Esophagus squamous epithelium (tissue), 5 donors: ENCODE measurements at regions not wholly inside any gene's neighbourhood (a gene's known extent, or its start where the extent isn't known, plus 50 kb on each side); places are given as distances from the start of the nearest gene placed in this dataset.

Experiments
- DNase-seq: peaks from one replicate; lab custom pipeline; 2025; lab: John Stamatoyannopoulos, UW
- H3K27ac ChIP-seq, 4 donors: fragments of 200-600 bp; sonication (generic); one replicate each; pipeline ENCODE4 v1.5.1; 2016 to 2019; ENCODE audit warnings: mild to moderate bottlenecking in 1 of 4
- H3K27me3 ChIP-seq, 4 donors: fragments of 200-600 bp; sonication (generic); 1 replicate in 3 of 4; 2 replicates in 1 of 4; pipeline versions ENCODE4 v1.5.1 to v1.6.0; 2017 to 2021; ENCODE audit warnings: antibody characterized with exemption in 1 of 4
- H3K36me3 ChIP-seq, 3 donors: fragments of 200-600 bp; sonication (generic); one replicate each; pipeline ENCODE4 v1.5.1; 2016 to 2019
- H3K4me1 ChIP-seq, 3 donors: fragments of 200-600 bp; sonication (generic); one replicate each; pipeline ENCODE4 v1.5.1; 2017 to 2019
- H3K4me3 ChIP-seq, 4 donors: fragments of 200-600 bp; sonication (generic); 1 replicate in 3 of 4; 2 replicates in 1 of 4; pipeline ENCODE4 v1.5.1; 2016 to 2019; ENCODE audit warnings: mild to moderate bottlenecking in 2 of 4, moderate library complexity in 1 of 4
- H3K9me3 ChIP-seq, 3 donors: fragments of 200-600 bp; sonication (generic); one replicate each; pipeline ENCODE4 v1.5.1; 2016 to 2019
- POLR2A ChIP-seq, 4 donors: fragments of 450-650 bp; IDR thresholded peaks; one replicate each; pipeline ENCODE4 v1.6.1; 2017; ENCODE audit warnings: antibody characterized with exemption in 4 of 4, mild to moderate bottlenecking in 4 of 4, moderate library complexity in 3 of 4
- WGBS, 2 donors: methylation state at CpG; one replicate each; pipeline ENCODE4 v1.1.5; 2018; 5-methylcytosine and 5-hydroxymethylcytosine counted together
- intact Hi-C: fragments of 100-400 bp; cut with DNase I; formaldehyde crosslinking; loops from one replicate; pipeline ENCODE4 v1.15.0; 2022
- TF ChIP-seq, protein P1 (sequence below), 6 experiments: fragments of 450-650 bp in 4 of 6; fragments of 200-600 bp in 2 of 6; sonication (generic) in 2 of 6; IDR thresholded peaks; one replicate each; pipeline ENCODE4 v1.5.1; 2016 to 2019; ENCODE audit warnings: antibody characterized with exemption in 6 of 6, mild to moderate bottlenecking in 4 of 6, moderate library complexity in 4 of 6
- donor health status: DM: yes; HTN: yes; CAD: no.

DNA sequence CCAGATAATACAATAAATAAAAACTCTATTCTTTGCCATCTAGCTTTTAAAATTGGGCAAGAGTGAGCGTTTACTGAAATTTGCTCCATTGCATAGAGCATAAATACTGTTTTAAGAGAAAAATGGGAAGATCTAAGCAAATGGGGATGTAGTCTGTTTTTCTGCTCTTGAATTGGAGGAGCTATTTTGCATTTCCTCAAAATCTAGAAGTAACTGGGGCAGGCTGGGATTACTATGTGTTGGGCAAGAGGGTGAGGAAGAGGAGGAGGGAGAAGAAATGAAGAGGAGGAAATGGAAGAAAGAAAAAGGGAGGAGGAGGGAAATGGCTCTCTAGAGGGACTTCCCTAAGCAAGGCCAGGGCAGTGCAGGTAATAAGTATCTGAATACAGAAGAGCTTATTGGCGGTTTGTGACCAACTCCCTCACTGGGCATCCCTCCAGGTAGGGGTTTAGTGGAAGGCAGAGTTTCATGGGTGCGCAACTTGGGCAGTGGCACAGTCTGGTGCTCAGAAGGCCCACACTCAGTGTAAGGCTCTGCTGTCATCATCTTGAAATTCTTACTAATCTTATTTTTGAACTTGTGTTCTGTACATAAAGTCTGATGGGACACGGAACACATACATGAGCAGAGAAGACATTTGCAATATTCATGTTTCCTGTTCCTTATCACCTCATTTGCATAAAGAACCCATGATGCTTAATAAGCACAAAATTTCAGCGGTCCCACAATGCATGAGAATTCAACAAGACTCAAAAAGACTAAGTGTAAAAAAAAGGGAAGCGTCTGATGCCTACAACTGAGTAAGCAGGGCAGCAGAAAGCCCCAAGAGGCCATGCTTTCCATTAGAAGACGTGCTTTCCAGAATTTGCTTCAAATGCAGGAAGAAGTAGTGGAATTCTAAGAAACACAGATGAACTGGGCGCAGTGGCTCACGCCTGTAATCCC lies 116.9 kb downstream of the EVX1 start:
- DNase-seq: no peak
- Histone ChIP-seq H3K4me3 (no peak overlapping the region), H3K4me1 (peaks cover 0 to 4% (median 2%) of the 10 kb centered on the region in 3 donors), H3K27me3 (peaks cover 0 to 16% (median 0%) of the 10 kb centered on the region in 4 donors), H3K9me3 (no peaks in the 10 kb centered on the region), H3K27ac (peak overlapping the region in 1 of 4 donors; percentile 30), H3K36me3 (no peaks in the 10 kb centered on the region)
- no peak for TF ChIP-seq POLR2A (IDR thresholded peaks at IDR 0.05)
- TF ChIP-seq, protein P1, sequence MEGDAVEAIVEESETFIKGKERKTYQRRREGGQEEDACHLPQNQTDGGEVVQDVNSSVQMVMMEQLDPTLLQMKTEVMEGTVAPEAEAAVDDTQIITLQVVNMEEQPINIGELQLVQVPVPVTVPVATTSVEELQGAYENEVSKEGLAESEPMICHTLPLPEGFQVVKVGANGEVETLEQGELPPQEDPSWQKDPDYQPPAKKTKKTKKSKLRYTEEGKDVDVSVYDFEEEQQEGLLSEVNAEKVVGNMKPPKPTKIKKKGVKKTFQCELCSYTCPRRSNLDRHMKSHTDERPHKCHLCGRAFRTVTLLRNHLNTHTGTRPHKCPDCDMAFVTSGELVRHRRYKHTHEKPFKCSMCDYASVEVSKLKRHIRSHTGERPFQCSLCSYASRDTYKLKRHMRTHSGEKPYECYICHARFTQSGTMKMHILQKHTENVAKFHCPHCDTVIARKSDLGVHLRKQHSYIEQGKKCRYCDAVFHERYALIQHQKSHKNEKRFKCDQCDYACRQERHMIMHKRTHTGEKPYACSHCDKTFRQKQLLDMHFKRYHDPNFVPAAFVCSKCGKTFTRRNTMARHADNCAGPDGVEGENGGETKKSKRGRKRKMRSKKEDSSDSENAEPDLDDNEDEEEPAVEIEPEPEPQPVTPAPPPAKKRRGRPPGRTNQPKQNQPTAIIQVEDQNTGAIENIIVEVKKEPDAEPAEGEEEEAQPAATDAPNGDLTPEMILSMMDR (IDR thresholded peaks at IDR 0.05): no peak
- WGBS, 2 donors: 72 to 83% methylated on average over 9 of the region's 9 CpGs
- intact Hi-C loops: no loop called here

DNA sequence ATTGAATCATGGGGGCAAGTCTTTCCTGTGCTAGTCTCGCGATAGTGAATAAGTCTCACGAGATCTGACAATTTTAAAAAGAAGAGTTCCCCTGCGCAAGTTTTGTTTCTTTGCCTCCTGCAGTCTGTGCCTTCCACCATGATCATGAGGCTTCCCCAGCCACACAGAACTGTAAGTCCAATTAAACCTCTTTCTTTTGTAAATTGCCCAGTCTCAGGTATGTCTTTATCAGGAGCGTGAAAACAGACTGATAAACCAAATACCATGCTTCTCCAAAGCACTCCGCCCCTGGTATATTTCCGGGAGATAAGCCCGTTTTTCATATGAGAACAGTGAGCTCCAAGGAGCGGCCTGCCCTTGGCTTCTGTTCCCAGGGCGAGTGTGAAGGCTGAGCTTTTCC lies 118.9 kb downstream of the EVX1 start:
- intact Hi-C loops: no loop called here
- no peak overlapping the region for H3K27ac ChIP-seq
- H3K4me3 ChIP-seq: no peak overlapping the region
- peaks cover 0 to 10% (median 9%) of the 10 kb centered on the region in 3 donors for H3K4me1 ChIP-seq
- DNase-seq: no peak
- TF ChIP-seq, protein P1 (IDR thresholded peaks at IDR 0.05): no peak
- no peak for TF ChIP-seq POLR2A (IDR thresholded peaks at IDR 0.05)
- WGBS, 2 donors: 75 to 86% methylated on average over 10 of the region's 10 CpGs
- no peaks in the 10 kb centered on the region for H3K36me3 ChIP-seq
- H3K27me3 ChIP-seq: peaks cover 0 to 10% (median 0%) of the 10 kb centered on the region in 4 donors
- no peaks in the 10 kb centered on the region for H3K9me3 ChIP-seq

DNA sequence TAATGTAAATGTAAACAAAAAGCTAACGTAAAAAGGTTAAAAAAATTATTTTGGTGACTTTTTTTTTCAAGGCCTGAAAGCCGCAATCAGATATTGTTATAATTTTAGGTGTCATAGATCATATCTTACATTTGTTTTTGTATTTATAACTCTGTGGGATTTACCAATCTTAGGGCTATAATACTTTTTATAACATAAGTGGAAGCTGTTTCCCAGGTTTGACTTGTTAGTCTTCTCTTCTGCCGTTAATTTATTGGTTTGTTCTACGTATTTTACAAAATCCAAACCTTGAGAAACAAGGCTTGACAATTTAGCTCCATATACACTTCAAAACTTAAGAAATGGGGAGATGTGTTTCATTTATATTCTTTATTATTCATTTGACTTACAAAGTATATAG lies 119.4 kb downstream of the EVX1 start:
- TF ChIP-seq, protein P1 (IDR thresholded peaks at IDR 0.05): no peak
- no peak for TF ChIP-seq POLR2A (IDR thresholded peaks at IDR 0.05)
- Histone ChIP-seq H3K27me3 (peaks cover 0 to 9% (median 0%) of the 10 kb centered on the region in 4 donors), H3K4me3 (no peak overlapping the region), H3K4me1 (peaks cover 0 to 10% (median 9%) of the 10 kb centered on the region in 3 donors), H3K9me3 (no peaks in the 10 kb centered on the region), H3K36me3 (no peaks in the 10 kb centered on the region), H3K27ac (no peak overlapping the region)
- intact Hi-C loops: no loop called here
- WGBS, 2 donors: 76 to 79% methylated on average over 4 of the region's 4 CpGs
- no peak for DNase-seq

DNA sequence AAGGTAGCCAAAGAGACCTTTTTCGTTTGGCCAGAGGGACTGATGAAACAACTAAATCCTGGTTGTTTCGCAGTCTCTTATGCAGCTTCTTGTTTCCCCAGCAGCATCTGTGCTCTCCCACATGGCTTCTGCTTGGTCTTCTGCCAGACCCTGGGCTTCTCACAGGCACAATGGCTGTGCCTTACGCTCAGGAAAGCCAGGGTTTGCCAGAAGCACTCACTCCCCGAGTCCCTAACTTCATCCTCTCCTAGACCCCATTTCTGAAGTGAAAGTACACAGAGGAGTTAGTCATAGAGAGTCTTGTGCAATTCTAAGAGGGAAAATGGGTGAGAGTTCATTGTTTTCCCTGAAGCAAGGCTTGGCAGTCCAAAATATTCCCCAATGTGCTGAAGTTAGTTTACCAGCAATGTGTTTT lies 121.7 kb downstream of the EVX1 start:
- Histone ChIP-seq H3K4me1 (peaks cover 0 to 10% (median 9%) of the 10 kb centered on the region in 3 donors), H3K27ac (peak overlapping the region; percentile 40 to 89 (median 55)), H3K27me3 (no peaks in the 10 kb centered on the region), H3K36me3 (no peaks in the 10 kb centered on the region), H3K4me3 (peak overlapping the region in 1 of 4 donors; percentile 40), H3K9me3 (no peaks in the 10 kb centered on the region)
- 51 to 72% methylated on average over 4 of the region's 4 CpGs for WGBS, 2 donors
- intact Hi-C loops: no loop called here
- TF ChIP-seq, protein P1 (IDR thresholded peaks at IDR 0.05): no peak
- no peak for TF ChIP-seq POLR2A (IDR thresholded peaks at IDR 0.05)
- no peak for DNase-seq
